NCI-H1694 treated with DMSO at 0.1 percent for 48 hours (cell line): ENCODE measurements at regions not wholly inside any gene's neighbourhood (a gene's known extent, or its start where the extent isn't known, plus 50 kb on each side); places are given as distances from the start of the nearest gene placed in this dataset.
"Not testable (repeated sequence)": the region's sequence is repeated elsewhere in the genome, so short reads cannot be mapped to it uniquely, and the experiment has no call there.

ENCODE experiments used
- DNase-seq: peaks from one replicate; lab custom pipeline; 2025; lab: John Stamatoyannopoulos, UW

GRCh38 chr14:89743828-89744227 lies 210.7 kb downstream of the EFCAB11 start:
- DNase-seq = no peak

- no peak for DNase-seq
Measured at GRCh38 chr14:89740241-89740640, 214.3 kb downstream of the EFCAB11 start.

- no peak for DNase-seq
Measured at GRCh38 chr14:89736881-89737280, 217.6 kb downstream of the EFCAB11 start.

GRCh38 chr14:89731396-89731933 lies 223.1 kb downstream of the EFCAB11 start:
- DNase-seq = no peak

- no peak for DNase-seq
Measured at GRCh38 chr14:89730687-89731086, 223.8 kb downstream of the EFCAB11 start.

- no peak for DNase-seq
Measured at GRCh38 chr14:89728964-89729363, 225.6 kb downstream of the EFCAB11 start.

- DNase-seq = not testable (repeated sequence)
Measured at GRCh38 chr14:89726226-89726625, 228.3 kb downstream of the EFCAB11 start.

- no peak for DNase-seq
Measured at GRCh38 chr14:89724628-89724960, 229.9 kb downstream of the EFCAB11 start.

GRCh38 chr14:89723930-89724627 lies 230.5 kb downstream of the EFCAB11 start:
- no peak for DNase-seq

GRCh38 chr14:89721956-89722355 lies 232.6 kb downstream of the EFCAB11 start:
- DNase-seq = no peak

- no peak for DNase-seq
Measured at GRCh38 chr14:89720741-89721729, 233.5 kb downstream of the EFCAB11 start.

- no peak for DNase-seq
Measured at GRCh38 chr14:89720076-89720687, 234.3 kb downstream of the EFCAB11 start.

GRCh38 chr14:89719366-89720075 lies 235.0 kb downstream of the EFCAB11 start:
- no peak for DNase-seq

GRCh38 chr14:89708982-89709625 lies 245.4 kb downstream of the EFCAB11 start:
- DNase-seq = no peak

- DNase-seq = no peak
Measured at GRCh38 chr14:89707086-89707485, 247.4 kb downstream of the EFCAB11 start.

GRCh38 chr14:89702876-89703200 lies 251.7 kb downstream of the EFCAB11 start:
- no peak for DNase-seq

- no peak for DNase-seq
Measured at GRCh38 chr14:89702073-89702875, 252.3 kb downstream of the EFCAB11 start.

- peak; percentile 70 for DNase-seq
Measured at GRCh38 chr14:89701211-89702043, 253.1 kb downstream of the EFCAB11 start.

GRCh38 chr14:89700801-89701200 lies 253.7 kb downstream of the EFCAB11 start:
- DNase-seq = no peak

- DNase-seq = no peak
Measured at GRCh38 chr14:89699071-89699470, 255.5 kb downstream of the EFCAB11 start.
